Activated naive CD8-positive, alpha-beta T cell treated with anti-CD3 and anti-CD28 coated beads, Interleukin-2, amount 10 ng/mL, durations not matched to agents 7 days and 5 days (primary cell): ENCODE measurements at regions not wholly inside any gene's neighbourhood (a gene's known extent, or its start where the extent isn't known, plus 50 kb on each side); places are given as distances from the start of the nearest gene placed in this dataset.
A peak's percentile ranks its signal among the peaks of the same experiment; 100 is the strongest.

Source experiments
- ATAC-seq: fragments of 150-1000 bp; cut with Tn5 transposase; one replicate; pipeline ENCODE4 v1.10.0; 2021; ENCODE audit warnings: low read depth, moderate library complexity
- POLR2A ChIA-PET: fragments of 350-600 bp; sonication (Branson Sonifier 250); formaldehyde crosslinking; loops from one replicate; lab custom pipeline; 2021; ENCODE audit warnings: antibody characterized with exemption; lab: Charles Lee
- DNase-seq: peaks from one replicate; pipeline ENCODE4 v3.0.0; 2021
- H3K27ac Mint-ChIP-seq: one replicate; pipeline ENCODE4 v1.8.0; 2022; ENCODE audit warnings: mild to moderate bottlenecking, mixed read lengths
- H3K27me3 Mint-ChIP-seq: one replicate; pipeline ENCODE4 v1.8.0; 2022; ENCODE audit warnings: mild to moderate bottlenecking, moderate library complexity, mixed read lengths
- H3K36me3 Mint-ChIP-seq: one replicate; pipeline ENCODE4 v1.8.0; 2021; ENCODE audit warnings: mild to moderate bottlenecking, mixed read lengths
- H3K4me1 Mint-ChIP-seq: one replicate; pipeline ENCODE4 v1.8.0; 2021; ENCODE audit warnings: mixed read lengths
- H3K4me3 Mint-ChIP-seq: one replicate; pipeline ENCODE4 v1.8.0; 2022; ENCODE audit warnings: mild to moderate bottlenecking, moderate library complexity, mixed read lengths
- H3K9me3 Mint-ChIP-seq: one replicate; pipeline ENCODE4 v1.8.0; 2021; ENCODE audit warnings: mixed read lengths

GRCh38 chr5:72000707-72001106 lies 106.6 kb upstream of the MAP1B start:
- H3K27me3 Mint-ChIP-seq, result peaks cover 6% of the 10 kb centered on the region
- H3K36me3 Mint-ChIP-seq, result no peaks in the 10 kb centered on the region
- POLR2A ChIA-PET, result no interaction called here
- DNase-seq, result no peak
- H3K4me1 Mint-ChIP-seq, result no peaks in the 10 kb centered on the region
- ATAC-seq, result no peak
- no peak overlapping the region for H3K27ac Mint-ChIP-seq
- no peak overlapping the region for H3K4me3 Mint-ChIP-seq
- no peaks in the 10 kb centered on the region for H3K9me3 Mint-ChIP-seq

GRCh38 chr5:72005671-72006070 lies 101.6 kb upstream of the MAP1B start:
- POLR2A ChIA-PET, result no interaction called here
- peaks cover 16% of the 10 kb centered on the region for H3K27me3 Mint-ChIP-seq
- H3K36me3 Mint-ChIP-seq, result no peaks in the 10 kb centered on the region
- no peaks in the 10 kb centered on the region for H3K9me3 Mint-ChIP-seq
- H3K27ac Mint-ChIP-seq, result no peak overlapping the region
- DNase-seq (no peak), ATAC-seq (no peak)
- H3K4me3 Mint-ChIP-seq, result no peak overlapping the region
- H3K4me1 Mint-ChIP-seq, result no peaks in the 10 kb centered on the region

GRCh38 chr5:72006361-72006760 lies 100.9 kb upstream of the MAP1B start:
- Mint-ChIP-seq H3K4me3 (no peak overlapping the region), H3K9me3 (no peaks in the 10 kb centered on the region), H3K36me3 (no peaks in the 10 kb centered on the region), H3K27me3 (peaks cover 19% of the 10 kb centered on the region), H3K27ac (no peak overlapping the region), H3K4me1 (no peaks in the 10 kb centered on the region)
- DNase-seq, result no peak
- POLR2A ChIA-PET, result no interaction called here
- no peak for ATAC-seq

GRCh38 chr5:72007336-72008111 lies 99.8 kb upstream of the MAP1B start:
- peaks cover 19% of the 10 kb centered on the region for H3K27me3 Mint-ChIP-seq
- ATAC-seq (no peak), DNase-seq (no peak)
- no peaks in the 10 kb centered on the region for H3K4me1 Mint-ChIP-seq
- H3K27ac Mint-ChIP-seq, result no peak overlapping the region
- POLR2A ChIA-PET, result no interaction called here
- no peak overlapping the region for H3K4me3 Mint-ChIP-seq
- H3K9me3 Mint-ChIP-seq, result no peaks in the 10 kb centered on the region
- no peaks in the 10 kb centered on the region for H3K36me3 Mint-ChIP-seq

- no peak overlapping the region for H3K27ac Mint-ChIP-seq
- no peaks in the 10 kb centered on the region for H3K9me3 Mint-ChIP-seq
- ATAC-seq (no peak), DNase-seq (no peak)
- POLR2A ChIA-PET, result no interaction called here
- H3K27me3 Mint-ChIP-seq, result peaks cover 14% of the 10 kb centered on the region
- H3K4me1 Mint-ChIP-seq, result no peaks in the 10 kb centered on the region
- no peak overlapping the region for H3K4me3 Mint-ChIP-seq
- H3K36me3 Mint-ChIP-seq, result no peaks in the 10 kb centered on the region
These were observed 98.0 kb upstream of the MAP1B start for GRCh38 chr5:72009280-72009679.

- H3K27ac Mint-ChIP-seq, result no peak overlapping the region
- H3K9me3 Mint-ChIP-seq, result no peaks in the 10 kb centered on the region
- DNase-seq, result no peak
- no peaks in the 10 kb centered on the region for H3K36me3 Mint-ChIP-seq
- no peak for ATAC-seq
- no peak overlapping the region for H3K4me3 Mint-ChIP-seq
- peaks cover 14% of the 10 kb centered on the region for H3K27me3 Mint-ChIP-seq
- no peaks in the 10 kb centered on the region for H3K4me1 Mint-ChIP-seq
- POLR2A ChIA-PET, result no interaction called here
These were observed 96.8 kb upstream of the MAP1B start for GRCh38 chr5:72010430-72010829.

GRCh38 chr5:72012906-72013305 lies 94.4 kb upstream of the MAP1B start:
- Mint-ChIP-seq H3K4me3 (no peak overlapping the region), H3K36me3 (no peaks in the 10 kb centered on the region), H3K27me3 (peaks cover 9% of the 10 kb centered on the region), H3K27ac (no peak overlapping the region), H3K9me3 (no peaks in the 10 kb centered on the region), H3K4me1 (no peaks in the 10 kb centered on the region)
- ATAC-seq, result no peak
- POLR2A ChIA-PET, result no interaction called here
- no peak for DNase-seq

- peaks cover 11% of the 10 kb centered on the region for H3K27me3 Mint-ChIP-seq
- no peaks in the 10 kb centered on the region for H3K9me3 Mint-ChIP-seq
- H3K36me3 Mint-ChIP-seq, result no peaks in the 10 kb centered on the region
- H3K27ac Mint-ChIP-seq, result no peak overlapping the region
- DNase-seq (no peak), ATAC-seq (no peak)
- no peak overlapping the region for H3K4me3 Mint-ChIP-seq
- H3K4me1 Mint-ChIP-seq, result no peaks in the 10 kb centered on the region
- POLR2A ChIA-PET, result no interaction called here
These were observed 93.3 kb upstream of the MAP1B start for GRCh38 chr5:72013766-72014624.

GRCh38 chr5:72015103-72015548 lies 92.1 kb upstream of the MAP1B start:
- peaks cover 6% of the 10 kb centered on the region for H3K27me3 Mint-ChIP-seq
- POLR2A ChIA-PET, result no interaction called here
- no peaks in the 10 kb centered on the region for H3K36me3 Mint-ChIP-seq
- no peaks in the 10 kb centered on the region for H3K9me3 Mint-ChIP-seq
- DNase-seq (no peak), ATAC-seq (no peak)
- H3K4me1 Mint-ChIP-seq, result no peaks in the 10 kb centered on the region
- no peak overlapping the region for H3K27ac Mint-ChIP-seq
- H3K4me3 Mint-ChIP-seq, result no peak overlapping the region

- peak; percentile 61 for DNase-seq
- Mint-ChIP-seq H3K27ac (no peak overlapping the region), H3K4me3 (no peak overlapping the region), H3K9me3 (no peaks in the 10 kb centered on the region), H3K36me3 (no peaks in the 10 kb centered on the region), H3K27me3 (peaks cover 6% of the 10 kb centered on the region), H3K4me1 (no peaks in the 10 kb centered on the region)
- no peak for ATAC-seq
- POLR2A ChIA-PET, result no interaction called here
These were observed 89.0 kb upstream of the MAP1B start for GRCh38 chr5:72018143-72018803.

GRCh38 chr5:72020161-72020983 lies 86.9 kb upstream of the MAP1B start:
- DNase-seq (no peak), ATAC-seq (no peak)
- POLR2A ChIA-PET, result no interaction called here
- Mint-ChIP-seq H3K4me1 (no peaks in the 10 kb centered on the region), H3K9me3 (no peaks in the 10 kb centered on the region), H3K4me3 (no peak overlapping the region), H3K27ac (no peak overlapping the region), H3K36me3 (no peaks in the 10 kb centered on the region), H3K27me3 (peaks cover 11% of the 10 kb centered on the region)

- POLR2A ChIA-PET, result no interaction called here
- no peak overlapping the region for H3K27ac Mint-ChIP-seq
- no peak for DNase-seq
- no peaks in the 10 kb centered on the region for H3K36me3 Mint-ChIP-seq
- peaks cover 12% of the 10 kb centered on the region for H3K27me3 Mint-ChIP-seq
- no peaks in the 10 kb centered on the region for H3K4me1 Mint-ChIP-seq
- ATAC-seq, result no peak
- H3K9me3 Mint-ChIP-seq, result no peaks in the 10 kb centered on the region
- no peak overlapping the region for H3K4me3 Mint-ChIP-seq
These were observed 85.5 kb upstream of the MAP1B start for GRCh38 chr5:72021651-72022357.
